Neural crest cell (in vitro differentiated cells): ENCODE measurements at regions not wholly inside any gene's neighbourhood (a gene's known extent, or its start where the extent isn't known, plus 50 kb on each side); places are given as distances from the start of the nearest gene placed in this dataset.

ENCODE experiments used
- DNase-seq: peaks from one replicate; pipeline ENCODE4 v3.0.0; 2021; ENCODE audit warnings: low read depth, mixed read lengths, low spot score
- H3K27ac Mint-ChIP-seq: one replicate; pipeline ENCODE4 v1.8.0; 2021; ENCODE audit warnings: mild to moderate bottlenecking, mixed read lengths; ENCODE audit not compliant: unreplicated experiment
- H3K27me3 Mint-ChIP-seq: 2 replicates; pipeline ENCODE4 v1.8.0; 2021; ENCODE audit warnings: low read depth, mild to moderate bottlenecking, mixed read lengths
- H3K36me3 Mint-ChIP-seq: 2 replicates; pipeline ENCODE4 v1.8.0; 2021; ENCODE audit warnings: low read depth, mild to moderate bottlenecking, mixed read lengths
- H3K4me1 Mint-ChIP-seq: 2 replicates; pipeline ENCODE4 v1.8.0; 2021; ENCODE audit warnings: mixed read lengths
- H3K4me3 Mint-ChIP-seq: one replicate; pipeline ENCODE4 v1.8.0; 2021; ENCODE audit warnings: mild to moderate bottlenecking, mixed read lengths
- H3K9me3 Mint-ChIP-seq: 2 replicates; pipeline ENCODE4 v1.8.0; 2021; ENCODE audit warnings: mixed read lengths
- CTCF ChIP-seq: fragments of 200-600 bp; sonication (generic); conservative IDR thresholded peaks from 2 replicates; pipeline ENCODE4 v1.5.0; 2021; ENCODE audit warnings: antibody characterized with exemption, mild to moderate bottlenecking

- Mint-ChIP-seq H3K36me3 (no peaks in the 10 kb centered on the region), H3K4me1 (no peaks in the 10 kb centered on the region), H3K27ac (no peak overlapping the region), H3K9me3 (no peaks in the 10 kb centered on the region), H3K27me3 (no peaks in the 10 kb centered on the region), H3K4me3 (no peak overlapping the region)
- DNase-seq = no peak
- TF ChIP-seq CTCF = no peak
Observed at GRCh38 chr3:159922193-159922840, 66.3 kb upstream of the IL12A start.

GRCh38 chr3:159922861-159923312, 65.7 kb upstream of the IL12A start:
- TF ChIP-seq CTCF = no peak
- Mint-ChIP-seq H3K27ac (no peak overlapping the region), H3K4me1 (no peaks in the 10 kb centered on the region), H3K36me3 (no peaks in the 10 kb centered on the region), H3K9me3 (no peaks in the 10 kb centered on the region), H3K27me3 (no peaks in the 10 kb centered on the region), H3K4me3 (no peak overlapping the region)
- no peak for DNase-seq

GRCh38 chr3:159923336-159923735, 65.3 kb upstream of the IL12A start:
- Mint-ChIP-seq H3K4me1 (peaks cover 3% of the 10 kb centered on the region), H3K27me3 (no peaks in the 10 kb centered on the region), H3K27ac (no peak overlapping the region), H3K4me3 (no peak overlapping the region), H3K9me3 (no peaks in the 10 kb centered on the region), H3K36me3 (no peaks in the 10 kb centered on the region)
- no peak for DNase-seq
- TF ChIP-seq CTCF = no peak

- Mint-ChIP-seq H3K9me3 (no peaks in the 10 kb centered on the region), H3K4me1 (peaks cover 8% of the 10 kb centered on the region), H3K4me3 (no peak overlapping the region), H3K36me3 (no peaks in the 10 kb centered on the region), H3K27ac (no peak overlapping the region), H3K27me3 (no peaks in the 10 kb centered on the region)
- TF ChIP-seq CTCF = no peak
- DNase-seq = no peak
Observed at GRCh38 chr3:159923956-159924355, 64.7 kb upstream of the IL12A start.

GRCh38 chr3:159924411-159924810, 64.2 kb upstream of the IL12A start:
- Mint-ChIP-seq H3K4me1 (peaks cover 8% of the 10 kb centered on the region), H3K36me3 (no peaks in the 10 kb centered on the region), H3K27me3 (no peaks in the 10 kb centered on the region), H3K4me3 (no peak overlapping the region), H3K27ac (no peak overlapping the region), H3K9me3 (no peaks in the 10 kb centered on the region)
- DNase-seq = no peak
- TF ChIP-seq CTCF = no peak
